BE2C (cell line): ENCODE measurements at regions not wholly inside any gene's neighbourhood (a gene's known extent, or its start where the extent isn't known, plus 50 kb on each side); places are given as distances from the start of the nearest gene placed in this dataset.

Experiments used
- DNase-seq: peaks from one replicate; pipeline ENCODE4 v3.0.0-alpha.2; 2020
- H3K27me3 ChIP-seq: fragments of 250-450 bp; sonication (Bioruptor Pico); 2 replicates; pipeline ENCODE4 v1.5.1; 2020; ENCODE audit warnings: mild to moderate bottlenecking
- H3K36me3 ChIP-seq: fragments of 250-450 bp; sonication (Bioruptor Pico); 2 replicates; pipeline ENCODE4 v1.5.1; 2020; ENCODE audit warnings: mild to moderate bottlenecking
- H3K4me1 ChIP-seq: fragments of 250-450 bp; sonication (Bioruptor Pico); 2 replicates; pipeline ENCODE4 v1.5.1; 2020
- H3K4me3 ChIP-seq: 2 replicates; pipeline ENCODE4 v1.5.1; 2011; ENCODE audit warnings: low read depth, low read length
- H3K9me3 ChIP-seq: fragments of 250-450 bp; sonication (Bioruptor Pico); 2 replicates; pipeline ENCODE4 v1.5.1; 2020
- CTCF ChIP-seq: IDR thresholded peaks from 2 replicates; pipeline ENCODE4 v1.5.1; 2012; ENCODE audit warnings: mild to moderate bottlenecking, low read depth, low read length

DNA sequence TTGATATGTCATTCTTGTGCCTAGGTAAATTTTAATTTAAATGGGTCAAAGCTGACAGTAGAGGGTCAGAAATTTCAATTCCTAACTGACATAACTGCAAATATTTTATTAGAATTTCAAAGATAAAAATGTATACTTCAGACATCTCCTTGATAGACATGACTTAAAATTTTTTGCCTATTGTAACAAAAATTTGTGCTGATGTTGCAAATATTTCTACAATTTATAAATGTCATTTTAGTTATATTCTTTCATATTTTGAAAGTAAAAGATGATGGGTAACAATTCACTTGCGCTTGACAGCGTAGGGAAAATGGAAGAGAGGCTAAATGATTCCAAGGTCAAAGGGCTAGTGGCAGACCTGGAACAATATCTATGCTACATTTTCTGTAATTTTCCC lies 220.3 kb upstream of the ST8SIA4 start:
- Histone ChIP-seq H3K4me3 (no peak overlapping the region), H3K27me3 (no peaks in the 10 kb centered on the region), H3K4me1 (no peaks in the 10 kb centered on the region), H3K9me3 (no peaks in the 10 kb centered on the region), H3K36me3 (no peaks in the 10 kb centered on the region)
- TF ChIP-seq CTCF = no peak
- no peak for DNase-seq

DNA sequence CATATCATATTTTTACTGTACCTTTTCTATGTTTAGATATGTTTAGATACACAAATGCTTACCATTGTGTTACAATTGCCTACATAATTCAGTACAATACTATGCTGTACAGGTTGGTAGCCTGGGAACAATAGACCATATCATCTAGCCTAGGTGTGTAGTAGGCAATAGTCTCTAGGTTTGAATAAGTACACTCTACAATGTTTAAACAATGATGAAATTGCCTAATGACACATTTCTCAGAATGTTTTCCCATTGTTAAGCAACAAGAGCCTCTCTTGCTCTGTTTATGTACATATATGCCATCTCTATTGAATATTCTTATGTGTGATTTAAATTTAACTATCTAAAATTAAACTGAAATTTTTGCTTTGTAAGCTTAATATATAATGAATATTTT lies 209.6 kb upstream of the ST8SIA4 start:
- Histone ChIP-seq H3K9me3 (no peaks in the 10 kb centered on the region), H3K36me3 (no peaks in the 10 kb centered on the region), H3K4me3 (no peak overlapping the region), H3K27me3 (no peaks in the 10 kb centered on the region), H3K4me1 (no peaks in the 10 kb centered on the region; the same call in 1 of the 2 replicates)
- TF ChIP-seq CTCF = no peak
- no peak for DNase-seq

GRCh38 chr5:101103874-101104273 lies 200.8 kb upstream of the ST8SIA4 start:
- no peaks in the 10 kb centered on the region for H3K9me3 ChIP-seq

DNA sequence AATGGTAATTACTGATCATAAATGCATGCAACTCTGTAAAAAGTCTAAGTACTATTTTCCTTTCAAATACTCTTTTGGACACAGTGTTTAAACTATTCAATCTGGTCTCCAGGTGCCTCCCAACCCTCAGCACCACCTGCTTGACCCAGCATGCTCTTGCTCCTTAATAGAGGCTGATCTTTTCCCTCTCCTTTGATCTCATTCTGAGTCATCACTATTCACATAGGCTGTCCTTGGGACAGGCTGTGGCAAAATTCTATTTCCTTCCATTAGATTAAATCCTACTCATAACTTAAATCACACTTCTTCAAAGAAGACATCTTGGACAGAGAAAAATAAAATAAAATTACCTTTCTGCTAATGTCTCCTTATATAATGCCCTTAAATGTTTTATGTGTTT lies 199.4 kb upstream of the ST8SIA4 start:
- H3K4me3 ChIP-seq = no peak overlapping the region
- no peak for DNase-seq
- no peaks in the 10 kb centered on the region for H3K27me3 ChIP-seq
- no peaks in the 10 kb centered on the region for H3K9me3 ChIP-seq
- H3K36me3 ChIP-seq = no peaks in the 10 kb centered on the region
- no peak for TF ChIP-seq CTCF
- no peaks in the 10 kb centered on the region for H3K4me1 ChIP-seq

More at GRCh38 chr5:101103874-101104273, 200.8 kb upstream of the ST8SIA4 start:
- Histone ChIP-seq H3K27me3 (no peaks in the 10 kb centered on the region), H3K4me3 (no peak overlapping the region), H3K36me3 (no peaks in the 10 kb centered on the region), H3K4me1 (no peaks in the 10 kb centered on the region)
- DNase-seq = no peak
- no peak for TF ChIP-seq CTCF

- H3K4me3 ChIP-seq = no peak overlapping the region
- H3K4me1 ChIP-seq = no peaks in the 10 kb centered on the region
- H3K9me3 ChIP-seq = no peaks in the 10 kb centered on the region; the same call in 1 of the 2 replicates
- TF ChIP-seq CTCF = no peak
- H3K27me3 ChIP-seq = no peaks in the 10 kb centered on the region
- H3K36me3 ChIP-seq = no peaks in the 10 kb centered on the region
- DNase-seq = no peak
Measured at GRCh38 chr5:101091902-101092301, 188.8 kb upstream of the ST8SIA4 start.

- H3K4me3 ChIP-seq = no peak overlapping the region
- H3K4me1 ChIP-seq = peaks cover 6% of the 10 kb centered on the region; the same call in 1 of the 2 replicates
- H3K27me3 ChIP-seq = no peaks in the 10 kb centered on the region
- no peak for DNase-seq
- H3K9me3 ChIP-seq = no peaks in the 10 kb centered on the region
- TF ChIP-seq CTCF = no peak
- H3K36me3 ChIP-seq = no peaks in the 10 kb centered on the region
Measured at GRCh38 chr5:101084353-101084752, 181.3 kb upstream of the ST8SIA4 start.
